ENCODE measurements at regions not wholly inside any gene's neighbourhood (a gene's known extent, or its start where the extent isn't known, plus 50 kb on each side); places are given as distances from the start of the nearest gene placed in this dataset.

GRCh38 chr14:21997300-21997699, 323.7 kb upstream of the OR4E1 start:
- TF ChIP-seq, protein P1, sequence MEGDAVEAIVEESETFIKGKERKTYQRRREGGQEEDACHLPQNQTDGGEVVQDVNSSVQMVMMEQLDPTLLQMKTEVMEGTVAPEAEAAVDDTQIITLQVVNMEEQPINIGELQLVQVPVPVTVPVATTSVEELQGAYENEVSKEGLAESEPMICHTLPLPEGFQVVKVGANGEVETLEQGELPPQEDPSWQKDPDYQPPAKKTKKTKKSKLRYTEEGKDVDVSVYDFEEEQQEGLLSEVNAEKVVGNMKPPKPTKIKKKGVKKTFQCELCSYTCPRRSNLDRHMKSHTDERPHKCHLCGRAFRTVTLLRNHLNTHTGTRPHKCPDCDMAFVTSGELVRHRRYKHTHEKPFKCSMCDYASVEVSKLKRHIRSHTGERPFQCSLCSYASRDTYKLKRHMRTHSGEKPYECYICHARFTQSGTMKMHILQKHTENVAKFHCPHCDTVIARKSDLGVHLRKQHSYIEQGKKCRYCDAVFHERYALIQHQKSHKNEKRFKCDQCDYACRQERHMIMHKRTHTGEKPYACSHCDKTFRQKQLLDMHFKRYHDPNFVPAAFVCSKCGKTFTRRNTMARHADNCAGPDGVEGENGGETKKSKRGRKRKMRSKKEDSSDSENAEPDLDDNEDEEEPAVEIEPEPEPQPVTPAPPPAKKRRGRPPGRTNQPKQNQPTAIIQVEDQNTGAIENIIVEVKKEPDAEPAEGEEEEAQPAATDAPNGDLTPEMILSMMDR (optimal IDR thresholded peaks at IDR 0.05 in 1 of 3, IDR thresholded peaks at IDR 0.05 in 1 of 3, conservative IDR thresholded peaks at IDR 0.05 in 1 of 3; ENCODE audit: extremely low read depth in 1 of 3, insufficient read depth in 2 of 3, low read length in 3 of 3) = peak; percentile 45 to 57 (median 47)
- no peak for TF ChIP-seq EZH2 (IDR thresholded peaks at IDR 0.05; ENCODE audit: low read length)
